ENCODE measurements at regions not wholly inside any gene's neighbourhood (a gene's known extent, or its start where the extent isn't known, plus 50 kb on each side); places are given as distances from the start of the nearest gene placed in this dataset.

GRCh38 chr2:222087998-222088397, 210.8 kb downstream of the PAX3 start:
- Histone ChIP-seq H3K27me3 (no peaks in the 10 kb centered on the region), H3K4me1 (no peaks in the 10 kb centered on the region), H3K9me3 (peaks cover 0 to 4% (median 0%) of the 10 kb centered on the region in 4 donors), H3K36me3 (no peaks in the 10 kb centered on the region), H3K27ac (no peak overlapping the region), H3K4me3 (no peak overlapping the region)
- WGBS, 2 donors, result 73 to 74% methylated on average over 3 of the region's 3 CpGs
- TF ChIP-seq, protein P1, sequence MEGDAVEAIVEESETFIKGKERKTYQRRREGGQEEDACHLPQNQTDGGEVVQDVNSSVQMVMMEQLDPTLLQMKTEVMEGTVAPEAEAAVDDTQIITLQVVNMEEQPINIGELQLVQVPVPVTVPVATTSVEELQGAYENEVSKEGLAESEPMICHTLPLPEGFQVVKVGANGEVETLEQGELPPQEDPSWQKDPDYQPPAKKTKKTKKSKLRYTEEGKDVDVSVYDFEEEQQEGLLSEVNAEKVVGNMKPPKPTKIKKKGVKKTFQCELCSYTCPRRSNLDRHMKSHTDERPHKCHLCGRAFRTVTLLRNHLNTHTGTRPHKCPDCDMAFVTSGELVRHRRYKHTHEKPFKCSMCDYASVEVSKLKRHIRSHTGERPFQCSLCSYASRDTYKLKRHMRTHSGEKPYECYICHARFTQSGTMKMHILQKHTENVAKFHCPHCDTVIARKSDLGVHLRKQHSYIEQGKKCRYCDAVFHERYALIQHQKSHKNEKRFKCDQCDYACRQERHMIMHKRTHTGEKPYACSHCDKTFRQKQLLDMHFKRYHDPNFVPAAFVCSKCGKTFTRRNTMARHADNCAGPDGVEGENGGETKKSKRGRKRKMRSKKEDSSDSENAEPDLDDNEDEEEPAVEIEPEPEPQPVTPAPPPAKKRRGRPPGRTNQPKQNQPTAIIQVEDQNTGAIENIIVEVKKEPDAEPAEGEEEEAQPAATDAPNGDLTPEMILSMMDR (IDR thresholded peaks at IDR 0.05), result no peak
- TF ChIP-seq POLR2A (IDR thresholded peaks at IDR 0.05) (no peak), EP300 (IDR thresholded peaks at IDR 0.05) (no peak)
- no peak for DNase-seq (ENCODE audit: low spot score in 2 of 2)

- Histone ChIP-seq H3K4me3 (no peak overlapping the region), H3K27ac (no peak overlapping the region), H3K4me1 (no peaks in the 10 kb centered on the region), H3K36me3 (no peaks in the 10 kb centered on the region), H3K27me3 (no peaks in the 10 kb centered on the region), H3K9me3 (no peaks in the 10 kb centered on the region)
- no peak for DNase-seq (ENCODE audit: low spot score in 2 of 2)
- TF ChIP-seq EP300 (IDR thresholded peaks at IDR 0.05) (no peak), POLR2A (IDR thresholded peaks at IDR 0.05) (no peak)
- TF ChIP-seq, protein P1 (IDR thresholded peaks at IDR 0.05), result no peak
- 47 to 54% methylated on average over 3 of the region's 3 CpGs for WGBS, 2 donors
These were observed 216.6 kb downstream of the PAX3 start for GRCh38 chr2:222082201-222082600.

- Histone ChIP-seq H3K4me3 (no peak overlapping the region), H3K4me1 (no peaks in the 10 kb centered on the region), H3K36me3 (no peaks in the 10 kb centered on the region), H3K27ac (no peak overlapping the region), H3K27me3 (no peaks in the 10 kb centered on the region), H3K9me3 (no peaks in the 10 kb centered on the region)
- DNase-seq (ENCODE audit: low spot score in 2 of 2), result no peak
- WGBS, 2 donors, result 82 to 86% methylated on average over 2 of the region's 2 CpGs
- TF ChIP-seq EP300 (IDR thresholded peaks at IDR 0.05) (no peak), POLR2A (IDR thresholded peaks at IDR 0.05) (no peak)
- TF ChIP-seq, protein P1 (IDR thresholded peaks at IDR 0.05), result no peak
These were observed 218.7 kb downstream of the PAX3 start for GRCh38 chr2:222080141-222080540.

- no peak for DNase-seq (ENCODE audit: low spot score in 2 of 2)
- Histone ChIP-seq H3K4me3 (no peak overlapping the region), H3K4me1 (no peaks in the 10 kb centered on the region), H3K27ac (no peak overlapping the region), H3K27me3 (no peaks in the 10 kb centered on the region), H3K36me3 (no peaks in the 10 kb centered on the region), H3K9me3 (no peaks in the 10 kb centered on the region)
- TF ChIP-seq POLR2A (IDR thresholded peaks at IDR 0.05) (no peak), EP300 (IDR thresholded peaks at IDR 0.05) (no peak)
- TF ChIP-seq, protein P1 (IDR thresholded peaks at IDR 0.05), result no peak
- WGBS, 2 donors, result 82 to 86% methylated on average over 7 of the region's 7 CpGs
These were observed 221.7 kb downstream of the PAX3 start for GRCh38 chr2:222076973-222077690.

DNA sequence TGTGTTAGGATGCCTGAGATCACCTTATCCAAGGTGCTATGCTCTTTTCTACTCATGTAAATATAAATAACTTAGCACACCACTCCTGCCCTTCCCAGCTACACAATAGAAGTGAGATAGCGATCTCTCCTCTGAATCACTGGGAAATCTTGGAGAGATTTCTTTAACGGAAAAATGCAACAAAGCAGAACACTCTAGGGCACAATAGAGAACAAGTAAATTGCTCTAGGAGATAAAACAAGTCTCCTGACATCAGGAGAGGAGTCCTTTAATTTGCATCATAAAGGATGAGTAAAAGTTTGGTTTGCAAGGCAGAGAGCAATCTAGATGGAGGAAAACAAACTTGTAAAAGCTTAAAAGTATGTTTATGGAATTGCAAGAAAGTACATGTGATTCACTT, 224.1 kb downstream of the PAX3 start:
- 25 to 27% methylated on average over 2 of the region's 2 CpGs for WGBS, 2 donors
- Histone ChIP-seq H3K4me3 (no peak overlapping the region), H3K36me3 (no peaks in the 10 kb centered on the region), H3K27me3 (no peaks in the 10 kb centered on the region), H3K9me3 (no peaks in the 10 kb centered on the region), H3K27ac (no peak overlapping the region), H3K4me1 (no peaks in the 10 kb centered on the region)
- DNase-seq (ENCODE audit: low spot score in 2 of 2), result no peak
- TF ChIP-seq EP300 (IDR thresholded peaks at IDR 0.05) (no peak), POLR2A (IDR thresholded peaks at IDR 0.05) (no peak)
- TF ChIP-seq, protein P1 (IDR thresholded peaks at IDR 0.05), result no peak

Measured in tibial nerve (tissue), 4 donors.